SIG-M5 treated with dmso at 0.1 percent for 504 hours (cell line): ENCODE measurements at regions not wholly inside any gene's neighbourhood (a gene's known extent, or its start where the extent isn't known, plus 50 kb on each side); places are given as distances from the start of the nearest gene placed in this dataset.
"Not testable (repeated sequence)": the region's sequence is repeated elsewhere in the genome, so short reads cannot be mapped to it uniquely, and the experiment has no call there.

Experiments used
- DNase-seq: peaks from one replicate; lab custom pipeline; 2025; ENCODE audit not compliant: unreplicated experiment; lab: John Stamatoyannopoulos, UW

GRCh38 chr2:132317026-132317680, 99.5 kb upstream of the GPR39 start:
- not testable (repeated sequence) for DNase-seq

- DNase-seq = not testable (repeated sequence)
These were observed 98.1 kb upstream of the GPR39 start for GRCh38 chr2:132318481-132318880.

DNA sequence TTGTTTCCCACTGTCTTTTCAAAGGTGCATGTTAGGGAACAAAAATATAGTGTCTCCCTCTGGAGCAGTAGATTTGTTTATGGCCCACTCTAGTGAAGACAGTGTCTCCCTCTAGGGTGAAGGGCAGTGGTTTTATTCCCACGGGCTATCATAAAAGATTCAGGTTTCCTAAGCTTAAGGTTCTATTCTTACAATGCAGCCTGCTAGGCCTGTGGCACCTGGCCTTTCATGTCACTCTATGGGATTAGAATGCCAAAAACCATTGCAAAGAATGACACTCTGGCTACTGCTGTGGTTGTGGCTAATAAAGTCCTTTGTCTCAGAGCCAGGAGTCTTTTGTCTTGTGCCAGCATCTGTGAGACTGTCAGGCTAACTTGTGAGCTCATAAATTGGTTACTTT, 92.6 kb upstream of the GPR39 start:
- not testable (repeated sequence) for DNase-seq

DNA sequence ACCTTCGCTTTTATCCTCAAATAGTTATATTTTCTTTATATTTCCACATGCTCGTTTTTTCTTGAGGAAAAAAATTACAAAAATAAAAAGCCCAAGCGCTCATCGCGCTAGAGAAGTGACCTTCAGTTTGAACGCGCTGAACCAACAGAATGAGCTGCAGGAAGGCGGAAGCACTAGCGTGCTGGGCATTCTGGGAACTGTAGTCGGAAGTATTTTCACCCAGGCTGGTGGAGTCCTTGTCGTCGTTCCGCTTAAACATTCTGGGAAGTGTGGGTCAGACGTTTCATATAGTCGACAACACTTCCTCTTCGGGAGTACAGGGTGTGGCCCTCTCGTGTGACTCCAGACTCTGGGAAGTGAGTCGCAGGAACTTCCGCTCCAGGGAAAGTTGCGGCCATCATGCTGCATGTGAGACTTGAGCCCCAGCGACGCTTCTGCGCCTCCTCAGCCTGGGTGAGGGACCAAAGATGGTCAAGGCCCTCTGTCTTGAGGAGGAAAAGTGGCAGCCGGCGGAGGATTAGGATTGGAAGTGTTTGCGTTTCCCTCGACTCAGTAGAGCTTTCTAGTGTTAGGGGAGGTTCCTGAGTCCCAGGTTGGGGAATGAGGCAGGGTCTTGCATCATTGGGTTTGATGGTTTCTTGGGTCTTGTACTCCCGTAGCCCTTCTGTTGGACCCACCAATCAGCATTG, 84.1 kb upstream of the GPR39 start:
- DNase-seq = not testable (repeated sequence)

- DNase-seq = not testable (repeated sequence)
These were observed 79.5 kb upstream of the GPR39 start for GRCh38 chr2:132337135-132337534.

DNA sequence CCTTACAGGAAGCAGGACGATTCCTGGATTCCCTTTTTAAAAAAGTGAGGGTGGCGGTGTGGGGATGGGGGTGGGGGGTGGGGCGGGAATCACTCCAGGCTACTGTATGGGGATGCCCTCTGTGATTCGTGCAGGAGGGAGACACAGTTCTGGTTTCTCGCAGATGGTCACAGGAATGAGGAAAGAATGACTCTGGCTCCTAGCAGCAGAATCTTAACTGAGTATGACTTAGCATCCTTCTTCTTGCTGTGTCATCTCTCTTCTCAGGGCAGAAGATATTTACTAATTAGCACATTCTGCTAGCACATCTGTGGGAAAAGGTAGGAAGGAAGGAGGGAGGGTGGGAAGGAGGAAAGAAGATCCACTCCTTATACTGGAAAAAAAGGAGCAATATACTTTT, 78.8 kb upstream of the GPR39 start:
- DNase-seq = not testable (repeated sequence)

DNA sequence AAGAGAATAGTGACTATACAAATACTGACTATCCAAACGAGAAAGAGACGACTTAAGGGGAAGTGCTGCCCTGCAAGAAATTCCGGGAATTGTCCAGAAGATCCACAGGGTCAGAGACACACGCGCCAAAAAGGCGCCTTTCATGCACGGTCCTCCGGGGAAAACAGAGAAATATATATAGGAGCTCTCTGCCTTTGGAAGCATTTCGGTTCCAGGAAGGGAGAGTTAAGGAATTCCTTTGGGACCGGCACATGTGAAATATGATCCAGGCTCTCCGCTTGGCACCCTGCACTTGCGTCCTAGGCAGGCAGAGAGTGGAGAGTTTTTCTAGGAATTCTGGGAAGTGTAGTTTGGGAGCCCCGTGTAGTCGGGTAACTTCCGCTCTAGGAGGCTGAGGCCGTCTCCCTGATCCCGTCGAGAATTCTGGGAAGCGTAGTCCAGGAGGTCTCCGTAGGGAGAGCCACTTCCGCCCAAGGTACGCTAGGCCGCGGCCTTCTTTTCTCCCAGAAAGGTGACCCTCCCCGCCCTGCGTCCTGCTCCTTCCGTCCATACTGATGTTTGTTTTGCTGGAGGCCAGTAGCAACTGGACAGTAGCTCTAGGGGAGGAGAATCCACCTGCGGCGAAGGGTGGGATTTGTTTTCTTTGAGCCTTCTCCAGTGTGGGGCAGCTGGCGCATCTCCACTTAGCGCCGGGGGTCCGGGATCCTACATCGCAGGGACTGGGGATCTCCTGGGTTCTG, 69.4 kb upstream of the GPR39 start:
- DNase-seq = not testable (repeated sequence)

GRCh38 chr2:132349092-132349687, 67.4 kb upstream of the GPR39 start:
- peak; percentile 12 for DNase-seq

DNA sequence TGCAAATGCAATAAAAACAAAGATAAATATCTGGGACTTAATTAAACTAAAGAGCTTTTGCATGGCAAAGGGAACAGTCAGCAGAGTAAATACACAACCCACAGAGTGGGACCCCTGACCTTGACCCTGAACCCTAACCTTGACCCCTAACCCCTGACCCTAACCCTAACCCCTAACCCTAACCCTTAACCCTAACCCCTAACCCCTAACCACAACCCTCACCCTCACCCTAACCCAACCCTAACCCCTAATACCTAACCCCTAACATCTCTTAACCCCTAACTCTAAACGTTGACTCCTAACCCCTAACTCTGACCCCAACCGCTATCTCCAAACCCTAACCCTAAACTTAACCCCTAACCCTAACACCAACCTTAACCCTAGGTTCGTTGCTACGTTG, 64.9 kb upstream of the GPR39 start:
- DNase-seq = not testable (repeated sequence)

- not testable (repeated sequence) for DNase-seq
These were observed 64.1 kb upstream of the GPR39 start for GRCh38 chr2:132352481-132353001.

DNA sequence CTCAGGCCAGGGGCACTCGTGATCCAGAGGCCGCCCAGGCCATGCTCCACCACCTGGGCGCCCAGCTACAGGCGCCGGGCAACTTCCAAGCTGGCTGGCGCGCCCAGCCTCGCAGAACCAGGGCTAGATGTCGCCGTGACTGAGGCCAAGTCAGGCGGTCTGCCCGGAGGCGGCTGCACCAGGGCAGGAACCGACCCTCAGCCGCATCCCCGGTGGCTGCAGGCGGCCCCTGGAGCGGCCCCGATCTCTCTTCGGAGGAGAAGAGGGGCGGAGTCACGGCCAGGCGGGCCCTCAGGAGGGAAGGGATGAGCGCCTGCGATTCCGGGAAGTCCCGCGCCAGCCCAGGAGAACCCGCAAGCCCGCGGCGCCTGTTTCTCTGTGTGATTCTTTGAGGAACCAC, 63.2 kb upstream of the GPR39 start:
- not testable (repeated sequence) for DNase-seq

DNA sequence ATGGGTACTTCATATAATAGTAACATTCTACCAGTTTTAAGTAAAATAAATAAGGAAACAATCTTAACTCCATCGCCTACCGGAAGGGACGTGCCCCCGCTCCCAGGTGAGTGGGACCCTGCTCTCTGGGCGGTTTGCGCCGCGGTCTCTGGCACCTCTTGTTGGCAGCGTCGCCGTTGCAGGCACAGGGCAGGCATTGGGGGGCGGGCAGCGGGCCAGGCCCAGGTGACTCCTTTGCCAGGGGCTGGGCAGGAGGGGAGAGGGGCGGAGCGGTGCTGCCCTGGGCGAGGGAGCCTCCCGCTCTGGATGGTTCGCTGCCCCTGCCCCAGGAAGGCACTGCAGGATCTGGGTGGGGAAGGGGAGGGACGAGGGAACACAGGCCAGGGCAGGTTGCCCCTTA, 55.6 kb upstream of the GPR39 start:
- DNase-seq = not testable (repeated sequence)

DNA sequence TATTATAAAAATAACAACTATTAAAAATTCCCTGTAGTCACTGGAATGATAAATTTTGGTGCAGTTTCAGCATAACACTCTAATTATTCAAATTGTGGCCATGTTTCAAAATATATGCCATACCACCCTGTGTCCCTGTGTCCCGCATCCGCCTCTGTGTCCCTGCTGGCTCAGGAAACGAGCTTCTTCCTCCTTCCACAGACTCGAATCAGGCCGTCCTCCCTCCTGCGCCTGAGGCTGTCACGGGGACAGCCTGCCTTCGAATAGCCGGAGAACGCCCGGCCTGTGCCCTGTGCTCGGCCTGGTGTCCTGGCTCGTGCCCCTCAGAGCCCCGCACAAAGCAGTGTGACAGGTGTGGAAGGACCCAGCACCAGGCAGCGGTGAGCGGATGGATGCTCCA, 55.1 kb upstream of the GPR39 start:
- not testable (repeated sequence) for DNase-seq

DNA sequence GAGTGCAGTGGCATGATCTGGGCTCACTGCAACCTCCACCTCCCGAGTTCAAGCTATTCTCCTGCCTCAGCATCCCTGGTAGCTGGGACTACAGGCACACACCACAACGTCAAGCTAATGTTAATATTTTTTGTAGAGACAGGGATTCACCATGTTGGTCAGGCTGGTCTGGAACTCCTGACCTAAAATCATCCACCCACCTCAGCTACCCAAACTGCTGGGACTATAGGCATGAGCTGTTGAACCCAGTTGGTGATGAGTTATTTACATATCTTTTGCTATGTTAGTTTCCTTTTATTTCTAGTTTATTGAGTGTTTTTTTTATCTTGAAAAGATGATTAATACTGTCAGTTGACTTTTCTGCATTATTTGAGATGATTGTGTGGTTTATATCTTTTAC, 53.3 kb upstream of the GPR39 start:
- DNase-seq = not testable (repeated sequence)

GRCh38 chr2:132365963-132366362, 50.6 kb upstream of the GPR39 start:
- DNase-seq = not testable (repeated sequence)

GRCh38 chr2:132366421-132367180, 50.0 kb upstream of the GPR39 start:
- DNase-seq = no peak
